HG03457 (cell line): ENCODE measurements at regions not wholly inside any gene's neighbourhood (a gene's known extent, or its start where the extent isn't known, plus 50 kb on each side); places are given as distances from the start of the nearest gene placed in this dataset.

Source experiments
- ATAC-seq: cut with Tn5 transposase; IDR thresholded peaks from one replicate; pipeline ENCODE4 v1.9.1; 2021; ENCODE audit warnings: moderate number of reproducible peaks; ENCODE audit not compliant: unreplicated experiment

DNA sequence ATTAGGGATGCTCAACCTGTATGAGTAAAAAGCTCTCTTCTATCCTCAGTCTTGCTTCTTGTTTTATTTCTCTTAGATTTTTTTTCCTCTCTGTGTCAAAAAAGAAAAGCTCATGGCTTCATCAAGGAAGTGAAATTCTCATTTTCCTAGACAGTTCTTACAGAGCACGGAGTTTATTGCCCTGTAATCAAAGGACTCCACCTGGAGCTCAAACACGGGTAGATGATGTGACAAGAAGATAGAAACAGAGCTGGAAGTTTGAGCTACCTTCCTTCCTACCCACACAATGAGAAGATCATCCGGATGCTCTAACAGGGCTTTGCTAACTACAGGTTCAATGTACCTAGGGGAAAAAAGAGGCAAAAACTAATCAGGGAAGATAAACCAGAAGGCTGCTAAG, 564.8 kb downstream of the MED13L start:
- ATAC-seq, result no peak

DNA sequence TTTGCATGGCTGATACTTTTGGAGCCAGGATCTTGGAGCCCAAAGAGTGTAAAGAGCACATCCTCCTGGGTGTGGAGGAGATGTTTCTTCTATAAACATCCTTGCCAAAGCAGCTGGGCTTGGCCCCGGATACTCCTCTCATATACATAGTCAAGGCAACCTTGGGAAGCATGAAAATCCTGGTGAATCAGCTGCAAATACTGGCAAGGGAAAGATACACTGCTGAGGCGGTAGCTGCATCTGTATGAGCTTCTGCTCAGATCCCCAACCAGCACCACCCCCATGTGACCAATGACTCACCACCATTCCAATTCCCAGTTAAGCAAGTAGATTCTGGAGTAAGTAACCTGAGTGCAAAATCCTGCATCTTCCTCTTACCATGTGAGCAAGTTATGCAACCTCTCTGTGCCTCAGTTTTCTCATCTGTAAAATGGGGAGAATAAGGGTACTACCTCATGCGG, 567.4 kb downstream of the MED13L start:
- no peak for ATAC-seq

GRCh38 chr12:115709540-115710011, 567.9 kb downstream of the MED13L start:
- ATAC-seq, result no peak

GRCh38 chr12:115708801-115709200, 568.7 kb downstream of the MED13L start:
- ATAC-seq, result no peak

- ATAC-seq, result no peak
Observed at GRCh38 chr12:115700896-115701465, 576.5 kb downstream of the MED13L start.

- ATAC-seq, result no peak
Observed at GRCh38 chr12:115700081-115700480, 577.4 kb downstream of the MED13L start.

- no peak for ATAC-seq
Observed at GRCh38 chr12:115698257-115698656, 579.2 kb downstream of the MED13L start.

DNA sequence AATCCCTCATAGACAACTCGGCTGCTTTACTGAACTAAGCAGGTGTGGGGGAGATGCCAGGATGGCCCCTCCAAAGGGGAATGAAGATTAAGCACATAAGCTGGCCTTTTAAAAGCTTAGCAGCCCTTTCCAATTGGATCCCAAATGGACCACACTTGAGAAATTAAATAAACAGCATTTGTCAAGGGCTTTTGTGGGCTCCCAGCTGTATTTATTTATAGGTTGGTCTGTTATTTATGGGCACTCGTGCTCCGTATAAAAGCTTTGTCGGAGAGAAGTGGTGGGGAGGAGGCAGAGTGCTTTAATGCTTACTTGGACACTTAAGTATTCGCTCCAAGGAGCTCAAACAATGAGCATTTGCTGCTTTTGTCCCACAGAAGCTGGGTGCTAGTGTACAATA, 580.2 kb downstream of the MED13L start:
- ATAC-seq, result no peak

GRCh38 chr12:115694564-115694963, 582.9 kb downstream of the MED13L start:
- no peak for ATAC-seq

GRCh38 chr12:115693970-115694369, 583.5 kb downstream of the MED13L start:
- no peak for ATAC-seq

GRCh38 chr12:115691123-115691522, 586.4 kb downstream of the MED13L start:
- ATAC-seq, result no peak

DNA sequence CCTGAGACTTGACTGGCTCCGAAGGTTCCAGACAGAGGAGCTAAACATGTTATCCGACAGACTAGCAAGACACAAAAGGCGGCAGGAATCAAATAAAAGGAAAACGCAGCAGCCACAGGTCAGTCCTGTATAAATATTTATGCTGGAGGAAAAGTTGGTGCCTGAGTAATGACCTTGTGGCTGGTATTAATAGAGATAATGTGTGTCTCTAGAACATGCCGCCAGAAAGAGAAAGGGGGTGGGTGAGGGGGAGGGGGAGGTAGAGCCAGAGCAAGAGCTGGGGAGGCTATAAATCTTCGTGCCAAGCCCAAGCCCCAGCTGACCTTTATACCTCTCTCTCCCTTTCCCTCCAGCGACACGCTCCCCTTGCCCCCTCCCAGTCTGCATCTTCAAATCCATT, 590.4 kb downstream of the MED13L start:
- no peak for ATAC-seq

DNA sequence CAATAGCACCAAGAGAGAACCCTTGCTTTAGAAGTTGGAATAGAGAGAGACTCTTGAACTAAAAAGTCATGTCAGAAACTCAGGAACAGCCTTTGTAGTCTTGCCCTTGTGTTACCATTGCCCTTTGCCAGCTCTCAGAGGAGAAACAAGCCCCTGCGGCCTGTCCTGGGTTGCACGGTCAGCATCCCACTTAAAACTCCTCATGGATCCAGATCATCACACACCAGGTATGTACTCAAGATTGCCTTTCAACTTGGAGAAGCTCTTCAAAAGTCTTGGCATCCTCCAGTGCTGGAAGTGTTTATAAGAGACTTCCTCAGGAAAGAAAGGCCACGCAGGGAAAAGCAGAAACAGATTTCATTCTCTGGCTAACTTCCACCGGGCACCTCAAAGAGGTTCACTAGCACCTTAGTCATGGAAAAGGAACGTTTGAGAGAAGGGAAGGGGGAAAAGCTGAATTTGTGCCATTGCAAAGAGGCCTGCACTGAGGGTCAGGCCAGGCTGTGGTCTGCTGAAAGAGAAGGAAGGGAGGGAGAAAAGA, 594.2 kb downstream of the MED13L start:
- ATAC-seq, result no peak

DNA sequence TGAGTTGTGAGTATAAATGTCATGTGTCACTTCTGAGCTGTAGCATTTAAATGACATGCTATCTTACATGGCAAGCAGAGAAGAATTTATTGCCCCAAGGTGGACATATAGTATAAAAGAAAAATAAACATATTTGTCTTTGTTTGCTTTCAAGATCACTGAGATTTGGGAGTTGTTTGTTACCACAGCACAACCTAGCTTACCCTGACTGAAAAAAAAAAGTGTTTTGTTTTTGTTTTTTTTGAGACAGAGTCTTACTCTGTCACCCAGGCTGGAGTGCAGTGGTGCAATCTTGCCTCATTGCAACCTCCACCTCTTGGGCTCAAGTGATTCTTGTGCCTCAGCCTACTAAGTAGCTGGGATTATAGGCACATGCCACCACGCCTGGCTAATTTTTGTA, 596.5 kb downstream of the MED13L start:
- no peak for ATAC-seq

- ATAC-seq, result no peak
Observed at GRCh38 chr12:115672506-115673080, 604.9 kb downstream of the MED13L start.

GRCh38 chr12:115672086-115672485, 605.4 kb downstream of the MED13L start:
- no peak for ATAC-seq

DNA sequence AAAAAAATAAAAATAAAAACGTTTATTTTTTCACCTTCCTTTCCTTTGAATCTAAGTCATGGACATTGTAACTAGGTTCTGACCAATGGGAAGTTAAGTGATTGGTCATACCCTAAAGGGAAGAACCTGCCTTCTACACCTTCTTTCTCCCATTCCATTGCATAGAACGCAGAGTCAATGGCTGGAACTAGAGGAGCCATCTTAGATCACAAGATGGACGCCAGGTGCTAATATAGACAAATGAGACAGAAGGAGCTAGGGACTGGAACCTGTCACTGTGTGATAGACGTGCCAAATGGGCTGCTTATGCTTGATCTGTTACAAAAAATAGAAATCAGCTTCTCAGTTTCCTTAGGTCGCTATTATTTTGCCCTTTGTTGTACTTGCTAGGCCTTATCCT, 606.6 kb downstream of the MED13L start:
- no peak for ATAC-seq

GRCh38 chr12:115667116-115667515, 610.4 kb downstream of the MED13L start:
- ATAC-seq, result no peak

- ATAC-seq, result no peak
Observed at GRCh38 chr12:115666168-115666567, 611.3 kb downstream of the MED13L start.

DNA sequence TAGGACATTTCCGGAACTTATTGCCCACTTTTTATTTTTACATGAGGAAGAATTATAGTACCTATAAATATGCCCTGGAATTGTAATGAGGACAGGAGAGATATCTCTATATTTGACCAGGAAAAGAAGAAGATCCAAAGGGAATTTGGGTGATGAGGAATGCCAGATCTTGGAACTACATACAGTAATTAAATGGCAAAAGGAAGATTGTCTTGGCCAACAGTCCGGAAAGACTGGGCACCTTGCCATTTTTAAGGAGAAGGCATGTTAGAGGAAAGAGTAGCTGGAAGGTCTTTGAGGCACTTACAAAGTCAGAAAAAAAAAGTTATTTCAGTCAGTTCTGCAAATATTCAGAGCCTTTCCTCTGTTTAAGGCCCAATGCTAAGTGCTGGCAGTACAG, 616.4 kb downstream of the MED13L start:
- no peak for ATAC-seq

- ATAC-seq, result no peak
Observed at GRCh38 chr12:115660211-115660805, 617.2 kb downstream of the MED13L start.

DNA sequence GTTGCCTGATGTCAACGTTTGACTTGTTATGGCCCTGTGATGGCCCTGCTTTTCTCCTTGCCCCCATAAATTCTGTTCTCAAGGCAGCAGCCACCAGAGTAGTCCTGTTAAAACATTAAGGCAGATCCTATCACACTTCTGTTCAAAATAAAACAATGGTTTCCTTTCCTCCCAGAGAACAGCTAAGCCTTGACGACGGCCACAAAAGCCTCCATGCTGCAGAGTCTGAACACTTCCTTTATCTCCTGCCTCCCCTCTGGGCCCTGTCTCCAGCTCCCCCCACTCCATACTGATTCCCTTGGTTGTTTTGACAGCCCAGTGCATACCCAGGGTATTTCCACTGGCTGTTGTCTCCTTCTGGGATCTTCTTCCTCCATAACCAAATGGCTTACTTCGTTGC, 618.1 kb downstream of the MED13L start:
- ATAC-seq, result no peak
